Astrocyte (in vitro differentiated cells and primary cell): ENCODE measurements at regions not wholly inside any gene's neighbourhood (a gene's known extent, or its start where the extent isn't known, plus 50 kb on each side); places are given as distances from the start of the nearest gene placed in this dataset.

Experiments
- DNase-seq: peaks from one replicate; pipeline ENCODE4 v3.0.0-alpha.2; 2010; ENCODE audit warnings: low read depth
- FAIRE-seq: peaks from 2 replicates; lab custom pipeline; 2011; peaks lifted over from hg19 to GRCh38; lab: Jason Lieb, UNC
- H2AFZ ChIP-seq: 2 replicates; pipeline ENCODE4 v1.6.0; 2012; ENCODE audit warnings: low read depth, low read length, inconsistent platforms
- H3K27ac ChIP-seq: 2 replicates; pipeline ENCODE4 v1.5.1; 2011; ENCODE audit warnings: low read depth, low read length, inconsistent platforms
- H3K27me3 ChIP-seq: 2 replicates; pipeline ENCODE4 v1.6.0; 2011; ENCODE audit warnings: low read length, inconsistent platforms; ENCODE audit not compliant: insufficient read depth
- H3K36me3 ChIP-seq: 2 replicates; pipeline ENCODE4 v1.5.1; 2011; ENCODE audit warnings: low read length, inconsistent platforms; ENCODE audit not compliant: insufficient read depth
- H3K4me1 ChIP-seq: 2 replicates; pipeline ENCODE4 v1.5.1; 2011; ENCODE audit warnings: low read length, inconsistent platforms; ENCODE audit not compliant: insufficient read depth
- H3K4me2 ChIP-seq: 2 replicates; pipeline ENCODE4 v1.6.0; 2012; ENCODE audit warnings: low read length, inconsistent platforms
- H3K4me3 ChIP-seq: 2 replicates; pipeline ENCODE4 v1.5.1; 2011; ENCODE audit warnings: low read depth, mild to moderate bottlenecking, low read length, inconsistent platforms; ENCODE audit not compliant: insufficient read depth
- H3K79me2 ChIP-seq: 2 replicates; pipeline ENCODE4 v1.6.0; 2012; ENCODE audit warnings: mild to moderate bottlenecking, low read length, inconsistent platforms; ENCODE audit not compliant: insufficient read depth
- H3K9ac ChIP-seq: 2 replicates; pipeline ENCODE4 v1.6.0; 2012; ENCODE audit warnings: mild to moderate bottlenecking, low read length, inconsistent platforms
- H3K9me3 ChIP-seq: 2 replicates; pipeline ENCODE4 v1.5.1; 2012; ENCODE audit warnings: low read depth, mild to moderate bottlenecking, low read length, inconsistent platforms; ENCODE audit not compliant: insufficient read depth
- H4K20me1 ChIP-seq: 2 replicates; pipeline ENCODE4 v1.6.0; 2012; ENCODE audit warnings: low read length, inconsistent platforms; ENCODE audit not compliant: insufficient read depth
- H3K27ac Mint-ChIP-seq: one replicate; pipeline ENCODE4 v1.8.0; 2021; ENCODE audit warnings: mild to moderate bottlenecking, mixed read lengths; ENCODE audit not compliant: unreplicated experiment
- H3K27me3 Mint-ChIP-seq: one replicate; pipeline ENCODE4 v1.8.0; 2021; ENCODE audit warnings: low read depth, mixed read lengths; ENCODE audit not compliant: unreplicated experiment
- H3K36me3 Mint-ChIP-seq: one replicate; pipeline ENCODE4 v1.8.0; 2021; ENCODE audit warnings: low read depth, mixed read lengths; ENCODE audit not compliant: unreplicated experiment
- H3K4me1 Mint-ChIP-seq: one replicate; pipeline ENCODE4 v1.8.0; 2021; ENCODE audit warnings: low read depth, mixed read lengths; ENCODE audit not compliant: unreplicated experiment
- H3K4me3 Mint-ChIP-seq: one replicate; pipeline ENCODE4 v1.8.0; 2021; ENCODE audit warnings: mild to moderate bottlenecking, moderate library complexity, mixed read lengths; ENCODE audit not compliant: unreplicated experiment
- H3K9me3 Mint-ChIP-seq: one replicate; pipeline ENCODE4 v1.8.0; 2021; ENCODE audit warnings: mild to moderate bottlenecking, mixed read lengths; ENCODE audit not compliant: unreplicated experiment
- CTCF ChIP-seq: IDR thresholded peaks from 2 replicates; pipeline ENCODE4 v1.5.1; 2011; ENCODE audit warnings: low read depth, mild to moderate bottlenecking, inconsistent platforms, low read length, moderate library complexity; ENCODE audit not compliant: insufficient read depth
- EZH2 ChIP-seq: IDR thresholded peaks from 2 replicates; pipeline ENCODE4 v1.6.1; 2012; ENCODE audit warnings: mild to moderate bottlenecking, low read length, inconsistent platforms; ENCODE audit not compliant: insufficient read depth

GRCh38 chr1:11338284-11338924 lies 65.4 kb downstream of the UBIAD1 start:
- Mint-ChIP-seq H3K36me3 (no peaks in the 10 kb centered on the region), H3K4me3 (no peak overlapping the region), H3K9me3 (peaks cover 1% of the 10 kb centered on the region), H3K27me3 (peaks cover 29% of the 10 kb centered on the region), H3K4me1 (peaks cover 2% of the 10 kb centered on the region), H3K27ac (no peak overlapping the region)
- Histone ChIP-seq H3K27me3 (peaks cover 34% of the 10 kb centered on the region), H3K79me2 (no peaks in the 10 kb centered on the region), H3K36me3 (no peaks in the 10 kb centered on the region), H3K9me3 (no peaks in the 10 kb centered on the region), H3K27ac (no peak overlapping the region), H2AFZ (no peak overlapping the region), H3K4me1 (no peaks in the 10 kb centered on the region), H3K9ac (no peak overlapping the region), H3K4me2 (no peak overlapping the region), H4K20me1 (no peaks in the 10 kb centered on the region), H3K4me3 (no peak overlapping the region)
- no peak for FAIRE-seq
- TF ChIP-seq CTCF (no peak), EZH2 (no peak)
- no peak for DNase-seq

DNA sequence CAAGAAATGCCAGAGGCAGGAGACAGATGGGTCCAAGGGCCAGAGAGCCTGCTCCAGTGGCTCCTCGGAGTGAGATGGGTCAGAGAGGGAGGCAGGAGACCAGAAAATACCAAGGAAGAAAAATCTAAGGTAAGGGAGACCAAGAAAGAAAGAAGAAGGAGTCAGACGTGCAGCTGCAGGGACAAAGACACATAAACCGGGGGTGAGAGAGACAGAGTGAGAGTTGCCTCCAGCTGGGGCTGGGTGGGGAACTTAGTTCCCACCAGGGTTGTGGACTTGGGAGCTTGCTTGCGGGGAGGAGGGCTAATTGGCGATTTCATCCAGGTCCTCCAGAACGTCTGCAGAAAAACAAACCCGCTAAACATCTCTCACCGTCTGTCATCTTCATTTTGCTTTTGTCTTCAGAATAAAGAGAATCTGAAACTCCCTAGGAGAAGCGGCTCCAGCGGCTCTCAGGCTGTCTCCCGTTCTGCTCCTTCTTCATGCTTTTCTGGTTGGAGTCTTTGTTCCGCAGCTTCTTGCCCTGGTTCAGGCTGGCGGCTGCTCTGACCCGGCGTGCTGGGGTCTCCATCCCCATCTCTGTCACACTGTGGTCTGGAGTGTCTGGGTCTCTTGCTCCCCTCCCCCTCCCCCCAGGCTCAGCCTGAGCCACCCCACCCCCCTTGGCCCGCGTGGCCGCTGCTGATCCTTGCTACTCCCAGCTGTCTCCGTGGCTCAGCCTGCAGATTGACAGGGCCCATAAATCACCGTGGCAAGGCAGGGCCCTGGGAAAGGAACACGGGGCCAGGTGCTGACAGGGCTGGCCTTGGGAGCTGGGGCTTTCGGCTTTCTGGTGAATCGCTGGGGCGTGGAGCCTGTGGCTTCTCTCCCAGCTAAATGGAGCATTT lies 66.6 kb downstream of the UBIAD1 start:
- H3K27ac Mint-ChIP-seq = peak overlapping the region; percentile 72

More for the DNA sequence above, 66.6 kb downstream of the UBIAD1 start:
- no peaks in the 10 kb centered on the region for H3K9me3 ChIP-seq
- H4K20me1 ChIP-seq = no peaks in the 10 kb centered on the region
- FAIRE-seq (no peak), DNase-seq (no peak)
- no peak overlapping the region for H3K9ac ChIP-seq
- Mint-ChIP-seq H3K4me3 (no peak overlapping the region), H3K27me3 (peaks cover 31% of the 10 kb centered on the region), H3K4me1 (peaks cover 2% of the 10 kb centered on the region), H3K9me3 (peaks cover 5% of the 10 kb centered on the region), H3K36me3 (no peaks in the 10 kb centered on the region)
- no peaks in the 10 kb centered on the region for H3K4me1 ChIP-seq
- H3K79me2 ChIP-seq = no peaks in the 10 kb centered on the region
- TF ChIP-seq CTCF = no peak
- peak; percentile 52 for TF ChIP-seq EZH2
- no peak overlapping the region for H3K27ac ChIP-seq
- H3K4me2 ChIP-seq = no peak overlapping the region
- no peak overlapping the region for H2AFZ ChIP-seq
- H3K36me3 ChIP-seq = no peaks in the 10 kb centered on the region
- H3K4me3 ChIP-seq = no peak overlapping the region
- H3K27me3 ChIP-seq = peaks cover 36% of the 10 kb centered on the region
